A673 (cell line): ENCODE measurements at regions not wholly inside any gene's neighbourhood (a gene's known extent, or its start where the extent isn't known, plus 50 kb on each side); places are given as distances from the start of the nearest gene placed in this dataset.

Experiments used
- EZH2 ChIP-seq: fragments of 200-600 bp; sonication (generic); IDR thresholded peaks from 2 replicates; pipeline ENCODE4 v1.6.1; 2017; ENCODE audit warnings: borderline replicate concordance, low read depth, mild to moderate bottlenecking, mixed read lengths, antibody characterized with exemption, low read length; ENCODE audit not compliant: poor library complexity, severe bottlenecking
- TF ChIP-seq, protein P1 (sequence below): fragments of 300-800, 200-600 bp; sonication (generic); conservative IDR thresholded peaks from 2 replicates; pipeline ENCODE4 v1.5.1; 2017; ENCODE audit warnings: low read depth, mild to moderate bottlenecking, antibody characterized with exemption, low read length, moderate library complexity, mixed read lengths

GRCh38 chr4:41365681-41366080, 109.0 kb downstream of the UCHL1 start:
- TF ChIP-seq, protein P1, sequence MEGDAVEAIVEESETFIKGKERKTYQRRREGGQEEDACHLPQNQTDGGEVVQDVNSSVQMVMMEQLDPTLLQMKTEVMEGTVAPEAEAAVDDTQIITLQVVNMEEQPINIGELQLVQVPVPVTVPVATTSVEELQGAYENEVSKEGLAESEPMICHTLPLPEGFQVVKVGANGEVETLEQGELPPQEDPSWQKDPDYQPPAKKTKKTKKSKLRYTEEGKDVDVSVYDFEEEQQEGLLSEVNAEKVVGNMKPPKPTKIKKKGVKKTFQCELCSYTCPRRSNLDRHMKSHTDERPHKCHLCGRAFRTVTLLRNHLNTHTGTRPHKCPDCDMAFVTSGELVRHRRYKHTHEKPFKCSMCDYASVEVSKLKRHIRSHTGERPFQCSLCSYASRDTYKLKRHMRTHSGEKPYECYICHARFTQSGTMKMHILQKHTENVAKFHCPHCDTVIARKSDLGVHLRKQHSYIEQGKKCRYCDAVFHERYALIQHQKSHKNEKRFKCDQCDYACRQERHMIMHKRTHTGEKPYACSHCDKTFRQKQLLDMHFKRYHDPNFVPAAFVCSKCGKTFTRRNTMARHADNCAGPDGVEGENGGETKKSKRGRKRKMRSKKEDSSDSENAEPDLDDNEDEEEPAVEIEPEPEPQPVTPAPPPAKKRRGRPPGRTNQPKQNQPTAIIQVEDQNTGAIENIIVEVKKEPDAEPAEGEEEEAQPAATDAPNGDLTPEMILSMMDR = no peak
- no peak for TF ChIP-seq EZH2
